ENCODE measurements at regions not wholly inside any gene's neighbourhood (a gene's known extent, or its start where the extent isn't known, plus 50 kb on each side); places are given as distances from the start of the nearest gene placed in this dataset.

DNA sequence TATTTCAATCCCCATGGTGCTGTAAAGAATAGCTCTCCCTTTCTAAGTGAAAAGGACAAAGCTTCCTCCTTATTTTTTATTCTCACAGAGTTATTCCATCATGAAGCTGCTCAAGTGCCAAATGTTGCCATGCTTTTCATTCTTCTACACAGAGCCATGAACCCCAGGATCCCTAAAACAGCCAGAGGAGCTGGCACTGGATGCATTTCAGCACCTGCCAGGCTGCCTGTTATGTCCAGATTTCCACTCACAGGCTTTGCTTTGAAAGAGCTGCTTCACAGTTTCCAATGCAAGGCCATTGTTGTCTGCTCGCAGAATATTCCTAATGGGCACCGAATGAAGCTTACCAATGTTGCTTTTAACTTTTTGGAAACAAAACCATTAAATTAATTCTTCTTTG lies 256.2 kb upstream of the NPSR1 start:
- Histone ChIP-seq H3K36me3 (ENCODE audit: control insufficient read depth in 1 of 2, insufficient read depth in 2 of 2, low read depth in 1 of 2, low read length in 2 of 2) (no peaks in the 10 kb centered on the region), H4K91ac (ENCODE audit: low read length) (no peak overlapping the region), H3K27ac (ENCODE audit: low read length, poor library complexity, severe bottlenecking) (no peak overlapping the region), H2BK120ac (ENCODE audit: low read depth, low read length) (no peak overlapping the region), H2BK5ac (ENCODE audit: low read depth, low read length, poor library complexity, severe bottlenecking) (no peak overlapping the region), H3K9me3 (ENCODE audit: control insufficient read depth, low read length) (no peaks in the 10 kb centered on the region), H3K4ac (ENCODE audit: low read depth in 1 of 2, low read length in 2 of 2) (no peak overlapping the region), H3K27me3 (ENCODE audit: control insufficient read depth in 1 of 2, insufficient read depth in 1 of 2, low read length in 2 of 2) (peaks cover 0 to 19% of the 10 kb centered on the region in 2 experiments), H3K4me3 (ENCODE audit: insufficient read depth in 1 of 2, low read depth in 1 of 2, low read length in 2 of 2) (no peak overlapping the region), H3K18ac (ENCODE audit: low read depth in 1 of 2, low read length in 2 of 2) (no peak overlapping the region), H3K14ac (ENCODE audit: low read length in 2 of 2) (no peak overlapping the region), H3K79me1 (replicated peaks; ENCODE audit: low read length, poor library complexity, severe bottlenecking) (no peaks in the 10 kb centered on the region), H3K9ac (ENCODE audit: low read length) (no peak overlapping the region), H3K4me2 (ENCODE audit: low read length, poor library complexity, severe bottlenecking) (no peak overlapping the region), H2AK5ac (ENCODE audit: low read length, severe bottlenecking) (no peak overlapping the region), H2BK15ac (ENCODE audit: low read depth, poor library complexity, severe bottlenecking) (no peak overlapping the region), H3K23ac (ENCODE audit: low read length in 2 of 2) (no peak overlapping the region), H3K4me1 (ENCODE audit: control insufficient read depth, insufficient read depth, low read depth, low read length) (no peaks in the 10 kb centered on the region), H2AFZ (ENCODE audit: low read depth, low read length) (no peak overlapping the region), H4K8ac (ENCODE audit: low read length) (no peak overlapping the region), H2BK12ac (ENCODE audit: low read length in 2 of 2) (no peak overlapping the region)
- 100% methylated on average over 1 of the region's 2 CpGs for WGBS
- DNase-seq: no peak

- H3K14ac ChIP-seq (ENCODE audit: low read length in 2 of 2): no peak overlapping the region
- 85% methylated on average over 5 of the region's 5 CpGs for WGBS
- H3K36me3 ChIP-seq (ENCODE audit: control insufficient read depth in 1 of 2, insufficient read depth in 2 of 2, low read depth in 1 of 2, low read length in 2 of 2): no peaks in the 10 kb centered on the region
Measured at GRCh38 chr7:34406848-34407530, 251.0 kb upstream of the NPSR1 start.

GRCh38 chr7:34407586-34407985 lies 250.4 kb upstream of the NPSR1 start:
- Histone ChIP-seq H3K14ac (ENCODE audit: low read length in 2 of 2) (no peak overlapping the region), H3K23ac (ENCODE audit: low read length in 2 of 2) (no peak overlapping the region), H3K4me3 (ENCODE audit: insufficient read depth in 1 of 2, low read depth in 1 of 2, low read length in 2 of 2) (no peak overlapping the region), H3K36me3 (ENCODE audit: control insufficient read depth in 1 of 2, insufficient read depth in 2 of 2, low read depth in 1 of 2, low read length in 2 of 2) (no peaks in the 10 kb centered on the region), H4K8ac (ENCODE audit: low read length) (no peak overlapping the region), H3K4me2 (ENCODE audit: low read length, poor library complexity, severe bottlenecking) (no peak overlapping the region), H2BK5ac (ENCODE audit: low read depth, low read length, poor library complexity, severe bottlenecking) (no peak overlapping the region), H2BK120ac (ENCODE audit: low read depth, low read length) (no peak overlapping the region), H3K18ac (ENCODE audit: low read depth in 1 of 2, low read length in 2 of 2) (no peak overlapping the region), H3K27ac (ENCODE audit: low read length, poor library complexity, severe bottlenecking) (no peak overlapping the region), H3K79me1 (replicated peaks; ENCODE audit: low read length, poor library complexity, severe bottlenecking) (no peaks in the 10 kb centered on the region), H3K9me3 (ENCODE audit: control insufficient read depth, low read length) (no peaks in the 10 kb centered on the region), H3K4ac (ENCODE audit: low read depth in 1 of 2, low read length in 2 of 2) (no peak overlapping the region), H3K4me1 (ENCODE audit: control insufficient read depth, insufficient read depth, low read depth, low read length) (no peaks in the 10 kb centered on the region), H2AK5ac (ENCODE audit: low read length, severe bottlenecking) (no peak overlapping the region), H4K91ac (ENCODE audit: low read length) (no peak overlapping the region), H2AFZ (ENCODE audit: low read depth, low read length) (no peak overlapping the region), H2BK12ac (ENCODE audit: low read length in 2 of 2) (no peak overlapping the region), H3K27me3 (ENCODE audit: control insufficient read depth in 1 of 2, insufficient read depth in 1 of 2, low read length in 2 of 2) (peaks cover 0 to 20% of the 10 kb centered on the region in 2 experiments), H2BK15ac (ENCODE audit: low read depth, poor library complexity, severe bottlenecking) (no peak overlapping the region), H3K9ac (ENCODE audit: low read length) (no peak overlapping the region)
- no CpG with 5 or more reads among the region's 2 CpGs for WGBS
- DNase-seq: no peak

More at GRCh38 chr7:34406848-34407530, 251.0 kb upstream of the NPSR1 start:
- H3K4me3 ChIP-seq (ENCODE audit: insufficient read depth in 1 of 2, low read depth in 1 of 2, low read length in 2 of 2): no peak overlapping the region
- H3K4me2 ChIP-seq (ENCODE audit: low read length, poor library complexity, severe bottlenecking): no peak overlapping the region
- no peak overlapping the region for H3K9ac ChIP-seq (ENCODE audit: low read length)
- no peak overlapping the region for H2BK5ac ChIP-seq (ENCODE audit: low read depth, low read length, poor library complexity, severe bottlenecking)
- no peak overlapping the region for H3K27ac ChIP-seq (ENCODE audit: low read length, poor library complexity, severe bottlenecking)
- H4K91ac ChIP-seq (ENCODE audit: low read length): no peak overlapping the region
- no peak overlapping the region for H3K4ac ChIP-seq (ENCODE audit: low read depth in 1 of 2, low read length in 2 of 2)
- no peaks in the 10 kb centered on the region for H3K4me1 ChIP-seq (ENCODE audit: control insufficient read depth, insufficient read depth, low read depth, low read length)
- no peak overlapping the region for H2AFZ ChIP-seq (ENCODE audit: low read depth, low read length)
- H3K9me3 ChIP-seq (ENCODE audit: control insufficient read depth, low read length): no peaks in the 10 kb centered on the region
- H2BK120ac ChIP-seq (ENCODE audit: low read depth, low read length): no peak overlapping the region
- H3K18ac ChIP-seq (ENCODE audit: low read depth in 1 of 2, low read length in 2 of 2): no peak overlapping the region
- H2BK12ac ChIP-seq (ENCODE audit: low read length in 2 of 2): no peak overlapping the region
- no peak overlapping the region for H4K8ac ChIP-seq (ENCODE audit: low read length)
- H2BK15ac ChIP-seq (ENCODE audit: low read depth, poor library complexity, severe bottlenecking): no peak overlapping the region
- no peak overlapping the region for H2AK5ac ChIP-seq (ENCODE audit: low read length, severe bottlenecking)
- DNase-seq: no peak
- H3K79me1 ChIP-seq (replicated peaks; ENCODE audit: low read length, poor library complexity, severe bottlenecking): no peaks in the 10 kb centered on the region
- H3K27me3 ChIP-seq (ENCODE audit: control insufficient read depth in 1 of 2, insufficient read depth in 1 of 2, low read length in 2 of 2): peaks cover 0 to 20% of the 10 kb centered on the region in 2 experiments
- no peak overlapping the region for H3K23ac ChIP-seq (ENCODE audit: low read length in 2 of 2)

- no peak overlapping the region for H4K8ac ChIP-seq (ENCODE audit: low read length)
- no peak overlapping the region for H3K27ac ChIP-seq (ENCODE audit: low read length, poor library complexity, severe bottlenecking)
- H4K91ac ChIP-seq (ENCODE audit: low read length): no peak overlapping the region
- H3K4ac ChIP-seq (ENCODE audit: low read depth in 1 of 2, low read length in 2 of 2): no peak overlapping the region
- no peak overlapping the region for H3K14ac ChIP-seq (ENCODE audit: low read length in 2 of 2)
- no peaks in the 10 kb centered on the region for H3K79me1 ChIP-seq (replicated peaks; ENCODE audit: low read length, poor library complexity, severe bottlenecking)
- no peak overlapping the region for H3K18ac ChIP-seq (ENCODE audit: low read depth in 1 of 2, low read length in 2 of 2)
- H3K27me3 ChIP-seq (ENCODE audit: control insufficient read depth in 1 of 2, insufficient read depth in 1 of 2, low read length in 2 of 2): no peaks in the 10 kb centered on the region
- no peak overlapping the region for H3K9ac ChIP-seq (ENCODE audit: low read length)
- no peak overlapping the region for H2BK15ac ChIP-seq (ENCODE audit: low read depth, poor library complexity, severe bottlenecking)
- DNase-seq: no peak
- no peaks in the 10 kb centered on the region for H3K9me3 ChIP-seq (ENCODE audit: control insufficient read depth, low read length)
- no peak overlapping the region for H3K23ac ChIP-seq (ENCODE audit: low read length in 2 of 2)
- no peak overlapping the region for H2BK120ac ChIP-seq (ENCODE audit: low read depth, low read length)
- H3K36me3 ChIP-seq (ENCODE audit: control insufficient read depth in 1 of 2, insufficient read depth in 2 of 2, low read depth in 1 of 2, low read length in 2 of 2): no peaks in the 10 kb centered on the region
- no peaks in the 10 kb centered on the region for H3K4me1 ChIP-seq (ENCODE audit: control insufficient read depth, insufficient read depth, low read depth, low read length)
- no peak overlapping the region for H3K4me2 ChIP-seq (ENCODE audit: low read length, poor library complexity, severe bottlenecking)
- 73% methylated on average over 3 of the region's 3 CpGs for WGBS
- H2BK5ac ChIP-seq (ENCODE audit: low read depth, low read length, poor library complexity, severe bottlenecking): no peak overlapping the region
- no peak overlapping the region for H2BK12ac ChIP-seq (ENCODE audit: low read length in 2 of 2)
- no peak overlapping the region for H2AK5ac ChIP-seq (ENCODE audit: low read length, severe bottlenecking)
- no peak overlapping the region for H2AFZ ChIP-seq (ENCODE audit: low read depth, low read length)
- no peak overlapping the region for H3K4me3 ChIP-seq (ENCODE audit: insufficient read depth in 1 of 2, low read depth in 1 of 2, low read length in 2 of 2)
Measured at GRCh38 chr7:34417781-34418180, 240.2 kb upstream of the NPSR1 start.

Measured in mesenchymal stem cell (in vitro differentiated cells and primary cell).